ENCODE measurements at regions not wholly inside any gene's neighbourhood (a gene's known extent, or its start where the extent isn't known, plus 50 kb on each side); places are given as distances from the start of the nearest gene placed in this dataset.
"Not testable (repeated sequence)": the region's sequence is repeated elsewhere in the genome, so short reads cannot be mapped to it uniquely, and the experiment has no call there.

DNA sequence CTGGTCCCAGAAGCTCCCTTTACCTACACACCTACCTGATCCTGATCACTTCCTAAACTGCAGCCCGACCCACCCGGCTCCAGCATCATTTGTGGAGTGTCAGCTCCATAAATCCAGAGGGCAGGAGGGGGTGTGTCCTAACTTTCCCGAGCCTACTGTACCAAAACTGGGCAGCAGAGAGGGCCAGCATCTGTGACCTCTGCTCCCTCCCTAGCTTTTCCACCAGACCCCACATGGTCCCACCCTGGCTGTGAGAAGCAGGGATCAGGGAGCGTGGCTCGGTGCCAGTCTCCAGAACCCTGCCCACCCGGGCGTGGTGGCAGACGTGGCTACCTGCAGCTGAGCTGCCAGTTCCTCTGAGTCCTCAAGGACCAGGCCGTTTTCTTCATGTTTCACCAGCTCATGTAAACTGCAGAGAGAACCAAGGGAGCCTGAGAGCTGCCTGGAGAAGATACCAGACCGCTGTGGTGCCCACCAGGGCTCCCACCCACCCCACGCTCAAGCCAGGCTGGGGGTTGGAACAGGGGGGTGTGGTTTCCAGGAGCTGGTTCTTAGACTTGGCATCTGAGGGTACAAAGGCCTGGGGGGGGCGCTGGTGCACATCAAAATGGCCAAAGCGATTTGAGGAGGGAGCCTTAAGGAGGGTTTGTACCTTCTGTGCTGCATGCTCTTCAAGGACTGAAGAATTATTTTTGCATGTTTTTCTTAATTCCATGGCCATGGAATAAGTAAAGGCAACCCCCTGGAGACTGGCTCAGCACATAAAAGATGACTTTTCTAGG lies 76.7 kb upstream of the DRD5 start:
- Histone ChIP-seq H3K27me3 (no peaks in the 10 kb centered on the region), H3K4me3 (no peak overlapping the region), H3K4me1 (ENCODE audit: low read depth) (no peaks in the 10 kb centered on the region), H3K36me3 (no peaks in the 10 kb centered on the region), H3K27ac (no peak overlapping the region), H3K9me3 (ENCODE audit: low read depth) (no peaks in the 10 kb centered on the region)
- DNase-seq (ENCODE audit: low read depth in 1 of 2, low spot score in 1 of 2), result no peak
- TF ChIP-seq, protein P1, sequence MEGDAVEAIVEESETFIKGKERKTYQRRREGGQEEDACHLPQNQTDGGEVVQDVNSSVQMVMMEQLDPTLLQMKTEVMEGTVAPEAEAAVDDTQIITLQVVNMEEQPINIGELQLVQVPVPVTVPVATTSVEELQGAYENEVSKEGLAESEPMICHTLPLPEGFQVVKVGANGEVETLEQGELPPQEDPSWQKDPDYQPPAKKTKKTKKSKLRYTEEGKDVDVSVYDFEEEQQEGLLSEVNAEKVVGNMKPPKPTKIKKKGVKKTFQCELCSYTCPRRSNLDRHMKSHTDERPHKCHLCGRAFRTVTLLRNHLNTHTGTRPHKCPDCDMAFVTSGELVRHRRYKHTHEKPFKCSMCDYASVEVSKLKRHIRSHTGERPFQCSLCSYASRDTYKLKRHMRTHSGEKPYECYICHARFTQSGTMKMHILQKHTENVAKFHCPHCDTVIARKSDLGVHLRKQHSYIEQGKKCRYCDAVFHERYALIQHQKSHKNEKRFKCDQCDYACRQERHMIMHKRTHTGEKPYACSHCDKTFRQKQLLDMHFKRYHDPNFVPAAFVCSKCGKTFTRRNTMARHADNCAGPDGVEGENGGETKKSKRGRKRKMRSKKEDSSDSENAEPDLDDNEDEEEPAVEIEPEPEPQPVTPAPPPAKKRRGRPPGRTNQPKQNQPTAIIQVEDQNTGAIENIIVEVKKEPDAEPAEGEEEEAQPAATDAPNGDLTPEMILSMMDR (IDR thresholded peaks at IDR 0.05; ENCODE audit: low read depth, low read length), result no peak

DNA sequence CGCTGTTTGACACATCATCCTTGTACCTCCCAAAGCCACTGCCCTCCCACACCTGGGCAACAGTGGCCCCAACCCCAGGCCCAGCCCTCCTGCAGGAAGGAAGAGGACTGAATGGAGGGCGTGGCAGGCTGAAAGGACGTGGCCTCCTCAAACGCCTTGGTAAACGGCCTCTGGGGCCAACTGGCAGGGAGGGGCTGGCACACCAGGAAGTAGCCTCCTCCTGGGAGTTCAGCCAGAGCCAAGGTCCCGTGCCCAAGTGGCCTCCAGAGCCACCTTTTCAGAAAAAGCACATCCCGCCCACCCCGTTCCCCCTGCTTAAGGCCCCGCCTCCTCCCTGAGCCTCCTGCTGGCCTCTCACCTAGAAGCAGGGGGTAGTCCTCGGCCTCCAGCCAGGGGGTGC lies 74.2 kb upstream of the DRD5 start:
- H3K36me3 ChIP-seq, H3K4me3 ChIP-seq: not testable (repeated sequence)

DNA sequence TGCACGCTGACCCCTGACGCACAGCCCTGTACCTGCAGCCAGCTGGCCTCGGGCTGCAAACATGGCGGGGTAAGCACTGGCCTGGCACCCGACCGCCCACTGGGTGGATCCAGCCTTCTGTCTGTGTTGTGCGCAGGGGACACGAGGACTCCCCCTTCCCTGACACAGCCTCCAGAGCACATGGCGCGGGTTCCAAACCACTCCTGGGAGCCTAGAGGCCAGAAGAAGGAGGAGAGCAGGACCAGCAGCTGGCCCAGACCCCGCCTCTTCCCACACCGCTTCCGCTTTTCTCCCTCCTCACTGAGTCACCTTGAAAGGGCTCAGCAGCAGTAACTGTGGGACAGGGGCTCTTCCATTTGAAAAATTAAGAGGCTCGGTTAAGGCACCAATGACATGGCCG lies 73.5 kb upstream of the DRD5 start:
- not testable (repeated sequence) for H3K4me1 ChIP-seq (ENCODE audit: low read depth); H3K4me3 ChIP-seq; DNase-seq (ENCODE audit: low read depth in 1 of 2, low spot score in 1 of 2); H3K27me3 ChIP-seq; H3K36me3 ChIP-seq; H3K9me3 ChIP-seq (ENCODE audit: low read depth); H3K27ac ChIP-seq

More for the DNA sequence above, 74.2 kb upstream of the DRD5 start:
- not testable (repeated sequence) for H3K27ac ChIP-seq; H3K9me3 ChIP-seq (ENCODE audit: low read depth); H3K27me3 ChIP-seq; H3K4me1 ChIP-seq (ENCODE audit: low read depth); DNase-seq (ENCODE audit: low read depth in 1 of 2, low spot score in 1 of 2)

DNA sequence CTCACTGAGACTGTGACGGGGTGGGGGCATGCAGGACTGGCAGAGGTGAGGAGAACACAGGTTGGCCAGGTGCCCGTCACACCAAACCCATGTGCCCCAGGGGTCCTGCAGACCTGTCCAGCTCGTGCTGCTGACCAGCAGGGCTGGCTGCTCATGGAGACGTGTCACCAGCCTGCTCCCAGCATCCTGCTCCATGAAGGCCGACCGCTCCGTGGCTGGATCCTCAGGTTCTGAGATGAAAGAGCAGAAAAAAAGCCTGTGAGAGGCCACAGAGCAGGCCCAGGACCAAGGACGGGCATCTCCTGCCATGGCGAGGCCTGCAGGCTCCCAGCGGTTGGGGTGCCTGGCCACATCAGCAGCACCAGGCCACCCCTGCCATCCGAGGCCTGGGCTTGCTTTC lies 71.7 kb upstream of the DRD5 start:
- no peak overlapping the region for H3K4me3 ChIP-seq
- no peaks in the 10 kb centered on the region for H3K36me3 ChIP-seq
- no peaks in the 10 kb centered on the region for H3K4me1 ChIP-seq (ENCODE audit: low read depth)
- no peak for DNase-seq (ENCODE audit: low read depth in 1 of 2, low spot score in 1 of 2)
- H3K27me3 ChIP-seq, result no peaks in the 10 kb centered on the region
- no peaks in the 10 kb centered on the region for H3K9me3 ChIP-seq (ENCODE audit: low read depth)
- TF ChIP-seq, protein P1 (IDR thresholded peaks at IDR 0.05; ENCODE audit: low read depth, low read length), result no peak
- H3K27ac ChIP-seq, result no peak overlapping the region

DNA sequence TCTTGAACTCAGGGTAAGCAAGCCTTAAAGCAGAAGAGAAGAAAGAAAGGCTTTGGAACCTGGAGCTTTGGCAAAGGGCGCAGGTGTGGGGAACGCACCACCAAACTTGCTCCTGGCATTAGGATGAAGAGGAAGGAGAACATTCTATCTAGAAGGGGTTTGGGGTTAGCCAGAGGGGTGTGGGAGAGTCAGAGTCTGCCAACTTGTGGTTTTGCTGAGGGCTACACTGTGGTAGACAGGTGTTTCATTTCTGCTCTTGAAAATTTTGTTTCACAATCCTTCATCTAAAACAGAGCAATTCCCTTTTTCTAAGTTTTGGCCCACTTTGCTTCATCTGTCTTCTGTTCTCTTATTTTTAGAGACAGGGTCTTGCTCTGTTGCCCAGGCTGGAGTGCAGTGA lies 66.2 kb upstream of the DRD5 start:
- not testable (repeated sequence) for H3K27ac ChIP-seq; H3K4me1 ChIP-seq (ENCODE audit: low read depth)

DNA sequence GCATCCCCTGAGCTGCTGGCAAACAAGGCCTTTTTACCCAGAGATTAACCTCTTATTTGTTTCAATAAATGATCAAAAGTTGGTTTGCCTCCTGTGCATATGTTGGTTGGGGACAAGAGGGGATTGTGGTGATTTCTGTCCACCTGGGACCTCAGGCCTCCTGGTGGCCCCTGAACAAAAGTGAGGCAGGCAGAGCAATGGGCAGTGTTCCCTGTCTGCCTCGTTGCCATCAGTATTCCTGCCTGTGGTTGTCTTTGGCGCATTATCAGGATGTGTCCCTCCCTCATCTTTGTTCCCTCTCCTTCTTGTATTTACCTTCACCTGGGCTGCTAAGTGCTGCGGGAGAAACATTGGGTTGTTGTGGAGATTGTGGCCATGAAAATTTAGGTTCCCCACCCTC lies 65.3 kb upstream of the DRD5 start:
- H3K4me3 ChIP-seq, result no peak overlapping the region
- H3K36me3 ChIP-seq, result no peaks in the 10 kb centered on the region
- no peaks in the 10 kb centered on the region for H3K27me3 ChIP-seq
- no peak for DNase-seq (ENCODE audit: low read depth in 1 of 2, low spot score in 1 of 2)
- H3K9me3 ChIP-seq (ENCODE audit: low read depth), result no peaks in the 10 kb centered on the region
- no peaks in the 10 kb centered on the region for H3K4me1 ChIP-seq (ENCODE audit: low read depth)
- TF ChIP-seq, protein P1 (IDR thresholded peaks at IDR 0.05; ENCODE audit: low read depth, low read length), result no peak
- H3K27ac ChIP-seq, result no peak overlapping the region

More for the DNA sequence above, 66.2 kb upstream of the DRD5 start:
- DNase-seq (ENCODE audit: low read depth in 1 of 2, low spot score in 1 of 2); H3K27me3 ChIP-seq; H3K36me3 ChIP-seq; H3K9me3 ChIP-seq (ENCODE audit: low read depth); H3K4me3 ChIP-seq: not testable (repeated sequence)

DNA sequence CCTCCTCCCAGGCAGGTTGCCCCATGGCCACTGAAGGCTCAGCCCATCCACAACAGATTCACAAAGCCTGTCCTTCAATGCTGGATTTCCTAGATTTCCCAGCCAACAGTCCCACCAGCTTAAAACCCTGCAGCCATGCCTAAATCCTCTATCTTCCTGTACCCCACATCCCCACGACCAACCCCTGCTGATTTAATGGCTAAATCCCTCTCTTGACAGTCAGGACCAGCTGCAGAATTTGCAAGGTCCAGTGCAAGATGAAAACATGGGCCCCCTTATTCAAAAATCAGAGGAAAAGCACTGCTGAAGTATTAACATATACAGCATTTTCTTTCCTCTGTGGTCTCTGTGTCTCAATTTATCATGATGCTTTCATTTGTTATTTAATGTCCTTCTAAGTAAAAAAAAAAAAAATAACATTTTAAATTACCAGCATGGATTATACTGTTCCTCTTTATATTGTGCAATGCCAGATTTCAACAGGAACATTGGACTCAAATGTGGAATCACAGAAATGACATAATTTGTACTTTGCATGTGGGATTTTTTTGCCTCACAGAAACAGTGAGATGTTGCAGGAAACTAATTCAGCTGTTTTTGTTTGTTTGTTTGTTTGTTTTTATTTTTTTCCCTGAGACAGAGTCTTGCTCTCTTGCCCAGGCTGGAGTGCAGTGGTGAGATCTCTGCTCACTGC lies 63.0 kb upstream of the DRD5 start:
- not testable (repeated sequence) for H3K36me3 ChIP-seq; H3K4me1 ChIP-seq (ENCODE audit: low read depth); H3K27ac ChIP-seq; H3K4me3 ChIP-seq; H3K9me3 ChIP-seq (ENCODE audit: low read depth); H3K27me3 ChIP-seq
- DNase-seq (ENCODE audit: low read depth in 1 of 2, low spot score in 1 of 2), result peak in 1 of 2 donors; percentile 5

DNA sequence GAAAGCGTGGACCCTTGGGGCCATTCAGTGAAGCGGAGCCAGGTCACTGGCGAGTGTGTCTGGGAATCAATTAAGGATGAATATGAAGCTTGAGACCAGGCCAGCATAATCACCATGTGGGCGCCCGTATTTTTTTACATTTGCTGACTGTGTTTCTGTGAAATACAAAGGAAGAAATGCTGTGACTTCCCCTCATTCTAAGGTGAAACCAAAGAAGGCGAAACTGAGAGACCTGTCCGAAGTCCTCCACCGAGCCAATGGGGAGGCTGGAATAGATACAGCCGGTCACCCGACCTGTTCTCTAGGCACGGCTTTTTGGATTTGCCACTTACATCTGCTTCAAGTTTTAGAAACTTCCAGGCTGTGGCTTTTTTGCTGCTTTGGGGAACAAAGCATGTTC lies 59.3 kb upstream of the DRD5 start:
- not testable (repeated sequence) for H3K27me3 ChIP-seq; H3K4me3 ChIP-seq; H3K9me3 ChIP-seq (ENCODE audit: low read depth); H3K36me3 ChIP-seq; DNase-seq (ENCODE audit: low read depth in 1 of 2, low spot score in 1 of 2); H3K27ac ChIP-seq; H3K4me1 ChIP-seq (ENCODE audit: low read depth)

Measured in cardiac muscle cell (in vitro differentiated cells and primary cell).